Activated CD8-positive, alpha-beta T cell treated with anti-CD3 and anti-CD28 coated beads, Interleukin-2, amount 10 ng/mL, durations not matched to agents 7 days and 5 days (primary cell): ENCODE measurements at regions not wholly inside any gene's neighbourhood (a gene's known extent, or its start where the extent isn't known, plus 50 kb on each side); places are given as distances from the start of the nearest gene placed in this dataset.

Experiments
- ATAC-seq: fragments of 150-1000 bp; cut with Tn5 transposase; one replicate; pipeline ENCODE4 v1.10.0; 2021; ENCODE audit warnings: moderate library complexity
- CTCF ChIA-PET: fragments of 350-600 bp; sonication (Branson Sonifier 250); formaldehyde crosslinking; loops from one replicate; lab custom pipeline; 2021; ENCODE audit warnings: antibody characterized with exemption; lab: Charles Lee
- POLR2A ChIA-PET: fragments of 350-600 bp; sonication (Branson Sonifier 250); formaldehyde crosslinking; loops from one replicate; lab custom pipeline; 2021; ENCODE audit warnings: antibody characterized with exemption; lab: Charles Lee
- DNase-seq: peaks from one replicate; pipeline ENCODE4 v3.0.0-alpha.2; 2020
- H3K27ac Mint-ChIP-seq: one replicate; pipeline ENCODE4 v1.8.0; 2021; ENCODE audit warnings: mild to moderate bottlenecking, mixed read lengths
- H3K27me3 Mint-ChIP-seq: one replicate; pipeline ENCODE4 v1.8.0; 2021; ENCODE audit warnings: low read depth, mixed read lengths
- H3K36me3 Mint-ChIP-seq: one replicate; pipeline ENCODE4 v1.8.0; 2021; ENCODE audit warnings: low read depth, mixed read lengths
- H3K4me1 Mint-ChIP-seq: one replicate; pipeline ENCODE4 v1.8.0; 2021; ENCODE audit warnings: low read depth, mixed read lengths
- H3K4me3 Mint-ChIP-seq: one replicate; pipeline ENCODE4 v1.8.0; 2021; ENCODE audit warnings: mild to moderate bottlenecking, mixed read lengths
- H3K9me3 Mint-ChIP-seq: one replicate; pipeline ENCODE4 v1.8.0; 2022; ENCODE audit warnings: mixed read lengths; ENCODE audit not compliant: insufficient read depth

DNA sequence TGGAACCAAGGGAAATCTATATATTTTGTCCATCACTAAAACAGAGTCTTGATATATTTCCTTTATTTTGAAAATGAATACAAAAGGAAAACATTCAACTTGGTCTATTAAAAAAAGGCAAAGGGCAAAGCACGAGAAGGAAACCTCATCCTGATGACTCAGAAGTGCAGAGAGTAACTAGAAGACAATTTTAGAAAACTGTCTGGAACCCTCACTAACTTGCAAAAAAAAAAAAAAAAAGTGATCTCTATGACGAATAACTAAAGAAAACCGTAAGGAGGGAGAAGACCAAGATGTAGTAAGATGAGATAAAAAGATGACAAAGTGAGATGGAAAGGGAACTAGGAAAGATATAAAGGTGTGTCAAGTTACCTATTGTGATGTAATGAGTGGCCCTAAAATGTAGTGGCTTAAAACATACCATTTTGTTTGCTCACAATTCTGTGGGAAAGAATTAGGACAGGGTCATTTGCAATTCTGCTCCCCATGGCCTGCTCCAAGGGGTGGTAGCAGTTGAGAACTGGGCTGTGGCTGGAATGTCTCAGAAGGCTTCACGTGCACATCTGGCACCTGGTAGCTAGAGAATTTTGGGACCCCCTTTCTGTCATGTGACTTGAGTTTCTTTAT is 303.0 kb downstream of the DYSF start:
- Mint-ChIP-seq H3K4me1 (no peaks in the 10 kb centered on the region), H3K36me3 (no peaks in the 10 kb centered on the region), H3K27ac (no peak overlapping the region), H3K9me3 (no peaks in the 10 kb centered on the region), H3K27me3 (peaks cover 5% of the 10 kb centered on the region), H3K4me3 (no peak overlapping the region)
- ATAC-seq (no peak), DNase-seq (no peak)
- ChIA-PET CTCF (no interaction called here), POLR2A (no interaction called here)

DNA sequence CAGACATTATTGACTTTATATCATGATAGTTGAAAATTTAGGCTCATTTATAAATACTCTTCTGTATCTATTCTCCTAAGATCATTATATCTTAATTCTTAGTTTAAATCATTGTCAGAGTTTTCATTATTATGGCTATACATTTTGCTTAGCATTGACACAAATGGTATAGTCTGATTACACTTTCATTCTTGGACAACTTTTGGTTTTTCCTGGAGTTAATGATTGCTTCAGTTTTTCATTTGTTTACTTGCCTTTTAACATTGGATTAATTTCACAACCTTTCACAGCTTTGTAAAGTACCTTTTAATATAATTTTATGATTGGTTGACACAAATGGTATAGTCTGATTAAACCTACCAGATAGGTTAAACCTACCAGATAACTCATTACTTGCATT is 298.2 kb downstream of the DYSF start:
- CTCF ChIA-PET, result no interaction called here
- no peaks in the 10 kb centered on the region for H3K36me3 Mint-ChIP-seq
- H3K27ac Mint-ChIP-seq, result no peak overlapping the region
- H3K27me3 Mint-ChIP-seq, result peaks cover 14% of the 10 kb centered on the region
- ATAC-seq (no peak), DNase-seq (no peak)
- no peaks in the 10 kb centered on the region for H3K9me3 Mint-ChIP-seq
- no peak overlapping the region for H3K4me3 Mint-ChIP-seq
- no peaks in the 10 kb centered on the region for H3K4me1 Mint-ChIP-seq
- POLR2A ChIA-PET, result no interaction called here

DNA sequence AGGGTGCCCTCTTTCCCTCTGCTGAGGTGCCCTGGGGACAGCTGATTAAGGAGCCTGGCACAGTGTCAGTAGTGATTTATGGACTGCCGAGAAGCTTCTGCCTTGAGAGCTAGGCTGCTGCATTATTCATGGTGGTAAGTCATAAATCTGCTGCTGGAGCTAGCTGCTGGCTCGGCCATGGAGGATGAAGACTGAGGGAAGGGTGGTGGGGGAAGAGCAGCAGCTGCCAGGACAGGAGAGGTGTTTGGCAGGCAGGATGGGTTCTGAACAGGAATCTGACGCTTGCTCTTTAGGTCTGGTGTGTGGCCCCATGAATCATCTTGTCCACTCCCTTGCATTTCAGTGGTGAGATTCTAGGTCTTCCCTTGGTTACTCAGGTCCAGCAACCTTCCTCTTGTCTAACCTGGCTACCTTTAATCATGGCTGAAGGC is 296.3 kb downstream of the DYSF start:
- DNase-seq (no peak), ATAC-seq (no peak)
- Mint-ChIP-seq H3K27ac (no peak overlapping the region), H3K4me3 (no peak overlapping the region), H3K36me3 (no peaks in the 10 kb centered on the region), H3K9me3 (no peaks in the 10 kb centered on the region), H3K4me1 (no peaks in the 10 kb centered on the region), H3K27me3 (peaks cover 12% of the 10 kb centered on the region)
- POLR2A ChIA-PET, result no interaction called here
- CTCF ChIA-PET, result no interaction called here

DNA sequence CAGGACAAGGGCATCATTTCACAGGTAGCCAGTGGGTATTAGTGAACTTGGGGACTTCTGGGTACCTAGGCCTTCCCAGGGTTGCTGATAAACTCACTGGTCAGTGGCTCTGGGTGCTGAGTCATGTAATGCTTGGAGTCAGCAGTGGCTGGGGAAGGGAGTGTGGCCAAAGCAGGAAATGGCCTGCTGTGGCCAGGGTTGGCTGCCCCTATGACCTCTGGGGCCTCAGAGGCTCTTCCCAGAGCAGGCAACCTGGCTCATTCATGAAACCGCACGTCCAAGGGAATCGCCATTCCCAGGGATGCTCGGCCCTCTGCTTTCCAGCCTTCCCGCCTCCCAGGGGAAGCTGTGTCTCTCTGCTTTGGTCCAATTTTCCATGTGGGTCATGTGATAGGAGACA is 294.9 kb downstream of the DYSF start:
- ChIA-PET POLR2A (no interaction called here), CTCF (no interaction called here)
- ATAC-seq (no peak), DNase-seq (no peak)
- Mint-ChIP-seq H3K9me3 (no peaks in the 10 kb centered on the region), H3K4me3 (no peak overlapping the region), H3K27ac (no peak overlapping the region), H3K4me1 (no peaks in the 10 kb centered on the region), H3K27me3 (peaks cover 12% of the 10 kb centered on the region), H3K36me3 (no peaks in the 10 kb centered on the region)

GRCh38 chr2:71747559-71747958 is 294.2 kb downstream of the DYSF start:
- H3K36me3 Mint-ChIP-seq, result no peaks in the 10 kb centered on the region
- peaks cover 12% of the 10 kb centered on the region for H3K27me3 Mint-ChIP-seq
- no peak overlapping the region for H3K4me3 Mint-ChIP-seq
- no peak overlapping the region for H3K27ac Mint-ChIP-seq
- H3K4me1 Mint-ChIP-seq, result no peaks in the 10 kb centered on the region
- ATAC-seq (no peak), DNase-seq (no peak)
- ChIA-PET POLR2A (no interaction called here), CTCF (no interaction called here)
- H3K9me3 Mint-ChIP-seq, result no peaks in the 10 kb centered on the region

DNA sequence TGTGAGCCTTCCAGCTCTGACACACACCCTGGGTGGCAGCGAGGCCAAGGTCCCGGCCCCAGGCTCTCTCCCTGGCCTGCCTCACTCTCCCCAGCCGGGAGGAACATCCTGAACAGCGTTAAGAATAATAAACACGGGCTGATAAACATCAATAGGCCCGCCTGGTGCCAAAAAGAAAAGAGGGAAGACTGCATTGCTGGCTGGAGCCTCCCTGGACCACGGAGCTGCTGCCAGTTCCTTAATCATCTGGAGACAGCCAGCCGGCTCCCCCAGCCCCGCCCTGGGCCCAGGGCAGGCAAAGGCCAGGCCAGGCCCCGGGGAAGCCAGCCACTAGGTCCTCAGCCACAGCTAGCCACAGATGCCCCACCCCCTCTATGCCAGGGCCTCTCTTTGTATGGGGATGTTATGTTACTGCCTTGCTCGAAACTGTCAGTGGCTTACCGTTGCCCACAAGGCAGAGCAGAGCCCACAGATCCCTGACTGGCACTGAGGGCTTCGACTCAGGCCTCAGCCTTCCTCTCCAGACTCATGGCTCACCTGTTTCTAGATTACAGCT is 293.7 kb downstream of the DYSF start:
- H3K27me3 Mint-ChIP-seq, result peaks cover 11% of the 10 kb centered on the region
- DNase-seq (no peak), ATAC-seq (no peak)
- ChIA-PET CTCF (no interaction called here), POLR2A (interaction anchor here (0.7 kb wide), 1 partner anchor 148 kb away, joined by 3 read pairs; no protein-coding TSS in a partner anchor)
- no peak overlapping the region for H3K27ac Mint-ChIP-seq
- no peaks in the 10 kb centered on the region for H3K4me1 Mint-ChIP-seq
- H3K36me3 Mint-ChIP-seq, result no peaks in the 10 kb centered on the region
- H3K9me3 Mint-ChIP-seq, result no peaks in the 10 kb centered on the region
- no peak overlapping the region for H3K4me3 Mint-ChIP-seq

DNA sequence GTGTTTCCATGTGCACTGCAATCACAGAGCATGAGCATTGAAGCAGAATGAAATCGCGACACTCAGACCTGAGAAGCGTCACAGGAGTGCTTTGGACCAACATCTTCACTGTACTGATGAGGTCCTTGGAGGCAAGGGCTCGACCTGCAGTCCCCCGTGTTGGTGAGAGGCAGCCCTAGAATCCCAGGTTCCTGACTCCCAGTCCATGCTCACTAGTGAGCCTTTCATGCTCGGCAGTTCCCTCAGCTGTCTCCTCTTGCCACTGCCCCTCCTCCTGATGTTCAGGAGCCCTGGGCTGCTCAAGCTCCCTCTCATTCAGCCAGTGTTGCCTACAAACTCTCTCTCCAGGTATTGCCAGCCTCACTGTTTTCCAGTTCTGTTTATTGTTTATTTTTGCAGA is 291.4 kb downstream of the DYSF start:
- ChIA-PET CTCF (no interaction called here), POLR2A (no interaction called here)
- DNase-seq, result no peak
- H3K4me3 Mint-ChIP-seq, result no peak overlapping the region
- no peaks in the 10 kb centered on the region for H3K36me3 Mint-ChIP-seq
- H3K27ac Mint-ChIP-seq, result no peak overlapping the region
- H3K9me3 Mint-ChIP-seq, result no peaks in the 10 kb centered on the region
- peaks cover 3% of the 10 kb centered on the region for H3K27me3 Mint-ChIP-seq
- H3K4me1 Mint-ChIP-seq, result no peaks in the 10 kb centered on the region
- ATAC-seq, result no peak

DNA sequence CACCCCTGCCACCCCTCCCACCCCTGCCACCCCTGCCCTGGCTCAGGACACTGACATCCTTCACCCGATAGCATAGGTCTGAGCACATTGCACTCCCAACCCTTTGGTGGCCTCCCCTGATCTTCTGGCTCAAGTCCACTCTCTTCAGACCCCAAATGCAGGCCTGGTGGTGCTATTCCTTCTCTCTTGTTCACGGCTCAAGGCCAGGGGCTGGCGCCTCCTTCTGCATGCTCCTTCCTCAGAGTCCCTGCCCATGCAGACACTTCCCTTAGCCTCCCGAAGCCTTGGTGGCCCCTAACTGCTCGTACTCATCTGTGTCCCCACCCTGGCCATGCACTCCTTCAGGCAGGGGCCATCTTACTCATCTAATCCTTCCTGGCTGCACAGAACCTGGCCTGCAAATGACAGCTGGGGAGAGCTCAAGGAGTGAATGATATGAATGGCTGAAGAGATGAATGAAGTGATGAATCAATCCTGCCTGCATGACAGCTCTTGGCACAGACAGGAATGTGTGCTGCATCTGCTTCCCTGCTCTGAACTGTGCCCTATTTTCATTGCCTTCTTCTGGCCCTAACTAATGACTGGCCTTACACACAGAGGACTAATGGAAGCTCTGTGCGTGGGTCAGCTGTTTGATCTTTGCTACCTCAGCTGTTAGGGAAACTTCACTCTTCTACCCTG is 290.8 kb downstream of the DYSF start:
- POLR2A ChIA-PET, result no interaction called here
- no peaks in the 10 kb centered on the region for H3K36me3 Mint-ChIP-seq
- CTCF ChIA-PET, result no interaction called here
- H3K9me3 Mint-ChIP-seq, result no peaks in the 10 kb centered on the region
- H3K4me1 Mint-ChIP-seq, result no peaks in the 10 kb centered on the region
- H3K27me3 Mint-ChIP-seq, result peaks cover 3% of the 10 kb centered on the region
- no peak overlapping the region for H3K4me3 Mint-ChIP-seq
- no peak overlapping the region for H3K27ac Mint-ChIP-seq
- DNase-seq (no peak), ATAC-seq (no peak)

DNA sequence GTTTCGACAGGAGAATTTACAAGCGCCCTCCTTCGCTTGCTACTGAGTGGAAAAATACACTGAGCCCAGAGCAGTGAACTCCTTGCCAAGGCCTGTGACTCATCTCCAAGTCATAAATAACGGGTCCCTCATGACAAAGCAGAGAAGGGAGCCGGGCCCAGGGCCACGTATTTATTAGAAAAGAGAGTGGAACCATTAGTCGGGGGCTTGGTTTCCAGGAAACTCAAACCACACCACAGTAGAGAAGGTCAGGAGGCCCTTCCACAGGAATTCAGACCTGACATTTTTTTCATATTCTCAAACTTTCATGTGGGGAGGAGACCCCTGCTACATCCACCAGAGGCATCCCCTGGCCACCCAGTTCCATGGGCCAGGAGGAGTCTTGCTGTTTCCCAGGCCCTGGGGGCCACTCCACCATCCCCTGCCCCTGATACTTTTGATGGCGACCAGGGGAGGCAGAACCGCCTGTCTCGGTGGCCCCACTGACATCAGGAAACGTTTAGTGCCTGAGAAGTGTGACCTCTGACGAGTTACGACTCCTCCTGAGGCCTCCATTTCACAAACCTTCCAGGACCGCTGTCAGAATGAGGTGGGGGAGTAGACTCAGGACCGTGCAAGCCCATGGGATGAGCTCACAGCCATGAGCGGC is 289.7 kb downstream of the DYSF start:
- ChIA-PET POLR2A (no interaction called here), CTCF (no interaction called here)
- ATAC-seq (no peak), DNase-seq (no peak)
- no peaks in the 10 kb centered on the region for H3K9me3 Mint-ChIP-seq
- no peak overlapping the region for H3K27ac Mint-ChIP-seq
- no peak overlapping the region for H3K4me3 Mint-ChIP-seq
- H3K36me3 Mint-ChIP-seq, result no peaks in the 10 kb centered on the region
- no peaks in the 10 kb centered on the region for H3K27me3 Mint-ChIP-seq
- no peaks in the 10 kb centered on the region for H3K4me1 Mint-ChIP-seq

- ChIA-PET CTCF (no interaction called here), POLR2A (no interaction called here)
- no peaks in the 10 kb centered on the region for H3K9me3 Mint-ChIP-seq
- no peak overlapping the region for H3K27ac Mint-ChIP-seq
- no peak for DNase-seq
- H3K36me3 Mint-ChIP-seq, result no peaks in the 10 kb centered on the region
- no peak for ATAC-seq
- H3K4me1 Mint-ChIP-seq, result no peaks in the 10 kb centered on the region
- H3K27me3 Mint-ChIP-seq, result no peaks in the 10 kb centered on the region
- no peak overlapping the region for H3K4me3 Mint-ChIP-seq
Observed at GRCh38 chr2:71736986-71737385, 283.6 kb downstream of the DYSF start.

- H3K36me3 Mint-ChIP-seq, result no peaks in the 10 kb centered on the region
- ATAC-seq, result no peak
- no peak overlapping the region for H3K4me3 Mint-ChIP-seq
- CTCF ChIA-PET, result no interaction called here
- no peak for DNase-seq
- H3K27me3 Mint-ChIP-seq, result no peaks in the 10 kb centered on the region
- POLR2A ChIA-PET, result no interaction called here
- H3K4me1 Mint-ChIP-seq, result no peaks in the 10 kb centered on the region
- H3K27ac Mint-ChIP-seq, result no peak overlapping the region
- H3K9me3 Mint-ChIP-seq, result no peaks in the 10 kb centered on the region
Observed at GRCh38 chr2:71736091-71736861, 282.9 kb downstream of the DYSF start.
